Activated CD4-positive, alpha-beta T cell treated with anti-CD3 and anti-CD28 coated beads, Interleukin-2, amount 10 ng/mL, durations not matched to agents 7 days and 5 days (primary cell): ENCODE measurements at regions not wholly inside any gene's neighbourhood (a gene's known extent, or its start where the extent isn't known, plus 50 kb on each side); places are given as distances from the start of the nearest gene placed in this dataset.
"Not testable (repeated sequence)": the region's sequence is repeated elsewhere in the genome, so short reads cannot be mapped to it uniquely, and the experiment has no call there.

Experiments used
- CTCF ChIA-PET: fragments of 350-600 bp; sonication (Branson Sonifier 250); formaldehyde crosslinking; loops from one replicate; lab custom pipeline; 2021; ENCODE audit warnings: antibody characterized with exemption; lab: Charles Lee
- POLR2A ChIA-PET: fragments of 350-600 bp; sonication (Branson Sonifier 250); formaldehyde crosslinking; loops from one replicate; lab custom pipeline; 2021; ENCODE audit warnings: antibody characterized with exemption; lab: Charles Lee
- DNase-seq: peaks from one replicate; pipeline ENCODE4 v3.0.0-alpha.2; 2020
- H3K27ac Mint-ChIP-seq: one replicate; pipeline ENCODE4 v1.8.0; 2021; ENCODE audit warnings: mild to moderate bottlenecking, moderate library complexity, mixed read lengths
- H3K27me3 Mint-ChIP-seq: one replicate; pipeline ENCODE4 v1.8.0; 2021; ENCODE audit warnings: mixed read lengths
- H3K36me3 Mint-ChIP-seq: one replicate; pipeline ENCODE4 v1.8.0; 2021; ENCODE audit warnings: low read depth, mixed read lengths
- H3K4me1 Mint-ChIP-seq: one replicate; pipeline ENCODE4 v1.8.0; 2021; ENCODE audit warnings: mixed read lengths
- H3K4me3 Mint-ChIP-seq: one replicate; pipeline ENCODE4 v1.8.0; 2021; ENCODE audit warnings: mild to moderate bottlenecking, moderate library complexity, mixed read lengths
- H3K9me3 Mint-ChIP-seq: one replicate; pipeline ENCODE4 v1.8.0; 2021; ENCODE audit warnings: mixed read lengths

GRCh38 chrX:109782994-109783700 lies 50.1 kb upstream of the ACSL4 start:
- DNase-seq: no peak
- ChIA-PET POLR2A (no interaction called here), CTCF (no interaction called here)
- H3K4me3 Mint-ChIP-seq: peak overlapping the region; percentile 12
- H3K36me3 Mint-ChIP-seq: no peaks in the 10 kb centered on the region
- H3K27ac Mint-ChIP-seq: peak overlapping the region; percentile 84
- H3K4me1 Mint-ChIP-seq: peaks cover 10% of the 10 kb centered on the region
- H3K9me3 Mint-ChIP-seq: no peaks in the 10 kb centered on the region
- H3K27me3 Mint-ChIP-seq: no peaks in the 10 kb centered on the region

GRCh38 chrX:109783701-109784079 lies 50.6 kb upstream of the ACSL4 start:
- CTCF ChIA-PET: no interaction called here
- no peaks in the 10 kb centered on the region for H3K27me3 Mint-ChIP-seq
- H3K4me3 Mint-ChIP-seq: no peak overlapping the region
- no peaks in the 10 kb centered on the region for H3K36me3 Mint-ChIP-seq
- H3K4me1 Mint-ChIP-seq: peaks cover 10% of the 10 kb centered on the region
- POLR2A ChIA-PET: no interaction called here
- no peaks in the 10 kb centered on the region for H3K9me3 Mint-ChIP-seq
- H3K27ac Mint-ChIP-seq: no peak overlapping the region
- DNase-seq: no peak

GRCh38 chrX:109785053-109785452 lies 52.0 kb upstream of the ACSL4 start:
- ChIA-PET POLR2A (no interaction called here), CTCF (interaction anchor here (0.9 kb wide), 1 partner anchor 10 kb away, joined by 3 read pairs; no protein-coding TSS in a partner anchor)
- H3K27me3 Mint-ChIP-seq: no peaks in the 10 kb centered on the region
- no peak for DNase-seq
- H3K36me3 Mint-ChIP-seq: no peaks in the 10 kb centered on the region
- no peak overlapping the region for H3K4me3 Mint-ChIP-seq
- peaks cover 10% of the 10 kb centered on the region for H3K4me1 Mint-ChIP-seq
- no peaks in the 10 kb centered on the region for H3K9me3 Mint-ChIP-seq
- H3K27ac Mint-ChIP-seq: no peak overlapping the region

- H3K27ac Mint-ChIP-seq, H3K36me3 Mint-ChIP-seq, H3K9me3 Mint-ChIP-seq, POLR2A ChIA-PET, H3K4me3 Mint-ChIP-seq, H3K27me3 Mint-ChIP-seq, DNase-seq, H3K4me1 Mint-ChIP-seq, CTCF ChIA-PET: not testable (repeated sequence)
These were observed 57.5 kb upstream of the ACSL4 start for GRCh38 chrX:109790511-109790910.

- POLR2A ChIA-PET: no interaction called here
- CTCF ChIA-PET: no interaction called here
- DNase-seq: no peak
These were observed 60.1 kb upstream of the ACSL4 start for GRCh38 chrX:109793191-109793590.

GRCh38 chrX:109795682-109796081 lies 62.6 kb upstream of the ACSL4 start:
- Mint-ChIP-seq H3K4me3 (no peak overlapping the region), H3K36me3 (no peaks in the 10 kb centered on the region), H3K27me3 (peaks cover 3% of the 10 kb centered on the region), H3K4me1 (no peaks in the 10 kb centered on the region), H3K9me3 (no peaks in the 10 kb centered on the region), H3K27ac (no peak overlapping the region)
- ChIA-PET CTCF (no interaction called here), POLR2A (no interaction called here)
- no peak for DNase-seq

More at GRCh38 chrX:109793191-109793590, 60.1 kb upstream of the ACSL4 start:
- H3K9me3 Mint-ChIP-seq: no peaks in the 10 kb centered on the region
- H3K27me3 Mint-ChIP-seq: peaks cover 3% of the 10 kb centered on the region
- H3K36me3 Mint-ChIP-seq: no peaks in the 10 kb centered on the region
- no peaks in the 10 kb centered on the region for H3K4me1 Mint-ChIP-seq
- no peak overlapping the region for H3K27ac Mint-ChIP-seq
- no peak overlapping the region for H3K4me3 Mint-ChIP-seq

GRCh38 chrX:109797311-109797975 lies 64.4 kb upstream of the ACSL4 start:
- no peaks in the 10 kb centered on the region for H3K4me1 Mint-ChIP-seq
- no peak overlapping the region for H3K4me3 Mint-ChIP-seq
- H3K9me3 Mint-ChIP-seq: no peaks in the 10 kb centered on the region
- H3K27ac Mint-ChIP-seq: no peak overlapping the region
- ChIA-PET CTCF (interaction anchor here (0.9 kb wide), 1 partner anchor 25 kb away, joined by 3 read pairs; no protein-coding TSS in a partner anchor), POLR2A (no interaction called here)
- H3K27me3 Mint-ChIP-seq: peaks cover 1% of the 10 kb centered on the region
- no peak for DNase-seq
- H3K36me3 Mint-ChIP-seq: no peaks in the 10 kb centered on the region

GRCh38 chrX:109812236-109812635 lies 79.2 kb upstream of the ACSL4 start:
- no peaks in the 10 kb centered on the region for H3K4me1 Mint-ChIP-seq
- H3K27ac Mint-ChIP-seq: no peak overlapping the region
- ChIA-PET POLR2A (no interaction called here), CTCF (no interaction called here)
- DNase-seq: no peak
- H3K27me3 Mint-ChIP-seq: peaks cover 7% of the 10 kb centered on the region
- no peaks in the 10 kb centered on the region for H3K36me3 Mint-ChIP-seq
- H3K9me3 Mint-ChIP-seq: no peaks in the 10 kb centered on the region
- H3K4me3 Mint-ChIP-seq: no peak overlapping the region

GRCh38 chrX:109813236-109813635 lies 80.2 kb upstream of the ACSL4 start:
- H3K27ac Mint-ChIP-seq: no peak overlapping the region
- H3K4me3 Mint-ChIP-seq: no peak overlapping the region
- no peak for DNase-seq
- ChIA-PET POLR2A (no interaction called here), CTCF (interaction anchor here (0.5 kb wide), 1 partner anchor 48 kb away, joined by 3 read pairs; no protein-coding TSS in a partner anchor)
- no peaks in the 10 kb centered on the region for H3K36me3 Mint-ChIP-seq
- peaks cover 7% of the 10 kb centered on the region for H3K27me3 Mint-ChIP-seq
- H3K4me1 Mint-ChIP-seq: no peaks in the 10 kb centered on the region
- H3K9me3 Mint-ChIP-seq: no peaks in the 10 kb centered on the region

GRCh38 chrX:109818976-109819375 lies 85.9 kb upstream of the ACSL4 start:
- Mint-ChIP-seq H3K9me3 (no peaks in the 10 kb centered on the region), H3K4me1 (no peaks in the 10 kb centered on the region), H3K27ac (no peak overlapping the region), H3K36me3 (no peaks in the 10 kb centered on the region), H3K27me3 (peaks cover 7% of the 10 kb centered on the region), H3K4me3 (no peak overlapping the region)
- CTCF ChIA-PET: interaction anchor here (0.6 kb wide), 1 partner anchor 8 kb away, joined by 3 read pairs; no protein-coding TSS in a partner anchor
- POLR2A ChIA-PET: no interaction called here
- DNase-seq: no peak

GRCh38 chrX:109822861-109823260 lies 89.8 kb upstream of the ACSL4 start:
- no peak overlapping the region for H3K27ac Mint-ChIP-seq
- no peaks in the 10 kb centered on the region for H3K4me1 Mint-ChIP-seq
- CTCF ChIA-PET: interaction anchor here (0.6 to 1.0 kb wide), 3 partner anchors 25 to 980 kb away, joined by 3 read pairs; no protein-coding TSS in a partner anchor
- no peaks in the 10 kb centered on the region for H3K9me3 Mint-ChIP-seq
- POLR2A ChIA-PET: no interaction called here
- H3K36me3 Mint-ChIP-seq: no peaks in the 10 kb centered on the region
- H3K4me3 Mint-ChIP-seq: no peak overlapping the region
- H3K27me3 Mint-ChIP-seq: no peaks in the 10 kb centered on the region
- no peak for DNase-seq

GRCh38 chrX:109826954-109827708 lies 94.1 kb upstream of the ACSL4 start:
- Mint-ChIP-seq H3K4me1 (no peaks in the 10 kb centered on the region), H3K4me3 (no peak overlapping the region), H3K27me3 (no peaks in the 10 kb centered on the region), H3K36me3 (no peaks in the 10 kb centered on the region), H3K9me3 (no peaks in the 10 kb centered on the region), H3K27ac (no peak overlapping the region)
- POLR2A ChIA-PET: no interaction called here
- CTCF ChIA-PET: interaction anchor here (0.6 to 1.3 kb wide), 5 partner anchors 9 to 109 kb away, joined by 3 to 4 read pairs (median 3); no protein-coding TSS in a partner anchor
- no peak for DNase-seq

GRCh38 chrX:109827772-109828171 lies 94.7 kb upstream of the ACSL4 start:
- Mint-ChIP-seq H3K4me3 (no peak overlapping the region), H3K27me3 (no peaks in the 10 kb centered on the region), H3K9me3 (no peaks in the 10 kb centered on the region), H3K27ac (no peak overlapping the region), H3K4me1 (no peaks in the 10 kb centered on the region), H3K36me3 (no peaks in the 10 kb centered on the region)
- POLR2A ChIA-PET: no interaction called here
- no peak for DNase-seq
- CTCF ChIA-PET: interaction anchor here (0.6 to 1.3 kb wide), 3 partner anchors 10 to 116 kb away, joined by 3 to 4 read pairs (median 3); no protein-coding TSS in a partner anchor
